ENCODE measurements at regions not wholly inside any gene's neighbourhood (a gene's known extent, or its start where the extent isn't known, plus 50 kb on each side); places are given as distances from the start of the nearest gene placed in this dataset.

DNA sequence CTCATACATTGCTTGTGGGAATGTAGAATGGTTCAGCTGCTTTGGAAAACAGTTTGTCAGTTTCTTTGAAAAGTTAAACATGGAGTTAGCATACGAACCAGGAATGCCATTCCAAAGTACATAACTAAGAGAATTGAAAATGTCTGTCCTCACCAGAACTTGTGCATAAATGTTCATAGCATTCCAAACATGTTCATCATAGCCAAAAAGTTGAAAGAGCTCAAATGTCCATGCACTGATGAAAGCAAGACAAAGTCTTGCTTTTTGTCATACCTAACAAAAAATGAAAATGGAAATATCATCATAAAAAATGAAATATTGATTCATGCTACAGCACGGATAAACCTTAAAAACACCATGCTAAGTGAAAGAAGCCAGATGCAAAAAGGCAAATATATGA, 408.8 kb upstream of the UBE2E3 start:
- TF ChIP-seq, protein P1, sequence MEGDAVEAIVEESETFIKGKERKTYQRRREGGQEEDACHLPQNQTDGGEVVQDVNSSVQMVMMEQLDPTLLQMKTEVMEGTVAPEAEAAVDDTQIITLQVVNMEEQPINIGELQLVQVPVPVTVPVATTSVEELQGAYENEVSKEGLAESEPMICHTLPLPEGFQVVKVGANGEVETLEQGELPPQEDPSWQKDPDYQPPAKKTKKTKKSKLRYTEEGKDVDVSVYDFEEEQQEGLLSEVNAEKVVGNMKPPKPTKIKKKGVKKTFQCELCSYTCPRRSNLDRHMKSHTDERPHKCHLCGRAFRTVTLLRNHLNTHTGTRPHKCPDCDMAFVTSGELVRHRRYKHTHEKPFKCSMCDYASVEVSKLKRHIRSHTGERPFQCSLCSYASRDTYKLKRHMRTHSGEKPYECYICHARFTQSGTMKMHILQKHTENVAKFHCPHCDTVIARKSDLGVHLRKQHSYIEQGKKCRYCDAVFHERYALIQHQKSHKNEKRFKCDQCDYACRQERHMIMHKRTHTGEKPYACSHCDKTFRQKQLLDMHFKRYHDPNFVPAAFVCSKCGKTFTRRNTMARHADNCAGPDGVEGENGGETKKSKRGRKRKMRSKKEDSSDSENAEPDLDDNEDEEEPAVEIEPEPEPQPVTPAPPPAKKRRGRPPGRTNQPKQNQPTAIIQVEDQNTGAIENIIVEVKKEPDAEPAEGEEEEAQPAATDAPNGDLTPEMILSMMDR (IDR thresholded peaks at IDR 0.05; ENCODE audit: insufficient read depth, low read length): no peak
- TF ChIP-seq GABPA (IDR thresholded peaks at IDR 0.05; ENCODE audit: low read depth) (no peak), POLR2AphosphoS5 (IDR thresholded peaks at IDR 0.05; ENCODE audit: low read depth) (no peak), REST (IDR thresholded peaks at IDR 0.05; ENCODE audit: insufficient replicate concordance, low read depth) (no peak), SPI1 (IDR thresholded peaks at IDR 0.05; ENCODE audit: borderline replicate concordance, low read depth) (no peak)
